Peyer's patch (tissue), 4 donors: ENCODE measurements at regions not wholly inside any gene's neighbourhood (a gene's known extent, or its start where the extent isn't known, plus 50 kb on each side); places are given as distances from the start of the nearest gene placed in this dataset.

Source experiments
- DNase-seq, 3 donors: peaks; one replicate each; pipeline ENCODE4 v3.0.0-alpha.2; 2017 to 2019
- H3K27ac ChIP-seq, 4 donors: fragments of 200-600 bp; sonication (generic); one replicate each; pipeline ENCODE4 v1.5.1; 2016 to 2019
- H3K27me3 ChIP-seq, 2 donors: fragments of 200-600 bp; sonication (generic); one replicate each; pipeline ENCODE4 v1.5.1; 2019
- H3K36me3 ChIP-seq, 3 donors: fragments of 200-600 bp; sonication (generic); one replicate each; pipeline ENCODE4 v1.5.1; 2016 to 2019
- H3K4me1 ChIP-seq, 4 donors: fragments of 200-600 bp; sonication (generic); one replicate each; pipeline ENCODE4 v1.5.1; 2016 to 2019
- H3K4me3 ChIP-seq, 4 donors: fragments of 200-600 bp; sonication (generic); 1 replicate in 3 of 4; 2 replicates in 1 of 4; pipeline ENCODE4 v1.5.1; 2016 to 2019; ENCODE audit warnings: mild to moderate bottlenecking in 1 of 4
- H3K9me3 ChIP-seq, 4 donors: fragments of 200-600 bp; sonication (generic); one replicate each; pipeline ENCODE4 v1.5.1; 2016 to 2019; ENCODE audit warnings: mild to moderate bottlenecking in 1 of 4
- POLR2A ChIP-seq, 2 donors: fragments of 450-650 bp; IDR thresholded peaks; one replicate each; pipeline ENCODE4 v1.5.1; 2017; ENCODE audit warnings: antibody characterized with exemption in 2 of 2, mild to moderate bottlenecking in 2 of 2, moderate library complexity in 2 of 2
- TF ChIP-seq, protein P1 (sequence below), 6 experiments: fragments of 450-650 bp in 4 of 6; fragments of 200-600 bp in 2 of 6; sonication (generic) in 1 of 6; IDR thresholded peaks; one replicate each; pipeline ENCODE4 v1.5.1; 2017 to 2019; ENCODE audit warnings: antibody characterized with exemption in 6 of 6, mild to moderate bottlenecking in 3 of 6, moderate library complexity in 1 of 6

DNA sequence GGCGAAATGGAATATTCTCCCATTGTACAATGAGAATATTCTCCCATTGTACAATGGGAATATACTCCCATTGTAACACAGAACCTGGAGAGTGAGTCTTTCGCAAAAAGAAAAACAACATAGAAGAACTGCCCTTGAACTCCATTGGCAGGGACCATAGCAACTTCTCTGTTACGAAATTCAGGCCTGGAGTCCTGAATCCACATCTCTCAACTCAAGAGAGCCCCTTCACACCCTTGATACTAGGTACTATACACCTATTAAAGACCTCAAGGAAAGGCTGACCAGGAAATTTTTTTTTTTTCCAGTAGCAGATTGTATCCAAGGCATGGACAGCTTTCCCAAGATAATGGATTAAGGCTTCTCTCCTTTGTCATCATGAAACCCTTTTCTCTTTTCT is 1687.0 kb downstream of the GRIK2 start:
- DNase-seq: no peak
- Histone ChIP-seq H3K36me3 (no peaks in the 10 kb centered on the region), H3K27me3 (no peaks in the 10 kb centered on the region), H3K27ac (no peak overlapping the region), H3K4me3 (no peak overlapping the region), H3K4me1 (no peaks in the 10 kb centered on the region), H3K9me3 (no peaks in the 10 kb centered on the region)
- TF ChIP-seq, protein P1, sequence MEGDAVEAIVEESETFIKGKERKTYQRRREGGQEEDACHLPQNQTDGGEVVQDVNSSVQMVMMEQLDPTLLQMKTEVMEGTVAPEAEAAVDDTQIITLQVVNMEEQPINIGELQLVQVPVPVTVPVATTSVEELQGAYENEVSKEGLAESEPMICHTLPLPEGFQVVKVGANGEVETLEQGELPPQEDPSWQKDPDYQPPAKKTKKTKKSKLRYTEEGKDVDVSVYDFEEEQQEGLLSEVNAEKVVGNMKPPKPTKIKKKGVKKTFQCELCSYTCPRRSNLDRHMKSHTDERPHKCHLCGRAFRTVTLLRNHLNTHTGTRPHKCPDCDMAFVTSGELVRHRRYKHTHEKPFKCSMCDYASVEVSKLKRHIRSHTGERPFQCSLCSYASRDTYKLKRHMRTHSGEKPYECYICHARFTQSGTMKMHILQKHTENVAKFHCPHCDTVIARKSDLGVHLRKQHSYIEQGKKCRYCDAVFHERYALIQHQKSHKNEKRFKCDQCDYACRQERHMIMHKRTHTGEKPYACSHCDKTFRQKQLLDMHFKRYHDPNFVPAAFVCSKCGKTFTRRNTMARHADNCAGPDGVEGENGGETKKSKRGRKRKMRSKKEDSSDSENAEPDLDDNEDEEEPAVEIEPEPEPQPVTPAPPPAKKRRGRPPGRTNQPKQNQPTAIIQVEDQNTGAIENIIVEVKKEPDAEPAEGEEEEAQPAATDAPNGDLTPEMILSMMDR (IDR thresholded peaks at IDR 0.05): no peak
- TF ChIP-seq POLR2A (IDR thresholded peaks at IDR 0.05): no peak

DNA sequence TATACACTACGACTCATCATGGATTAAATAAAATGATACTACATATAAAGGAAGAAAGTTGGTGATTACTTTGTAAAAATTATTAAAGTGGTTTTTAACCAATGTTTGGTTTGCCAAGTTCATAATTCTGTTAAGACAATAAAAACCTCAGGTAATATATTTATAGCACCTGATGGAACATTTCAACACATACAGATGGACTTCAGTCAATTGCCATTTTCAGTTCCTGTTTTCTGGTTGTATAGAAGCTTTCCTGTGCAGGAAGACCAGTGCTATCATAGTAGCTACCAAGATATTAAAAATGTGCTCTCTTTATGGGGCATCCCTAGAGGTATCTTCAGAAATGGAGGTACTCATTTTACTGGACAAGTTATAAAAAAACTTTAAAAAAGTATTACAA is 1686.4 kb downstream of the GRIK2 start:
- H3K4me1 ChIP-seq: no peaks in the 10 kb centered on the region
- no peak for DNase-seq
- no peak for TF ChIP-seq POLR2A (IDR thresholded peaks at IDR 0.05)
- TF ChIP-seq, protein P1 (IDR thresholded peaks at IDR 0.05): no peak
- H3K9me3 ChIP-seq: no peaks in the 10 kb centered on the region
- no peak overlapping the region for H3K27ac ChIP-seq
- no peak overlapping the region for H3K4me3 ChIP-seq
- no peaks in the 10 kb centered on the region for H3K27me3 ChIP-seq
- H3K36me3 ChIP-seq: no peaks in the 10 kb centered on the region

DNA sequence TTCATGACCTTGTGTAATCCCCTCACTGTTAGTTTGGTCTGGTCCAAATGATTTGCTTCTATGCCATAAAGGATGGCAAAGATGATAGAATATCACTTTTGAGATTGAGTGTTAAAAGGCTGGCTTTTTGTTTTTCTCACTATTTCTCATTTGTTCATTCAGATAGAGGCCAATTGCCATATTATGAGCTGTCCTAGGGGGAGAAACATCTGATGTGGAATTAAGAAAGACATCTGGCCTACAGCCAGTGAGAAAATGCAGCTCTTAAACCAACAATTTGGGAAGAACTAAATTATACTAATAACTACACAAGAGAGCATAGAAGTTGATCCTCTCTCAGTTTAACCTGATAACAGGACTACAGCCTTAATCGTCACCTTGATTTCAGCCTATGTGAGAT is 1668.6 kb downstream of the GRIK2 start:
- Histone ChIP-seq H3K4me1 (no peaks in the 10 kb centered on the region), H3K4me3 (no peak overlapping the region), H3K36me3 (no peaks in the 10 kb centered on the region), H3K27ac (no peak overlapping the region), H3K27me3 (no peaks in the 10 kb centered on the region), H3K9me3 (no peaks in the 10 kb centered on the region)
- TF ChIP-seq, protein P1 (IDR thresholded peaks at IDR 0.05): no peak
- TF ChIP-seq POLR2A (IDR thresholded peaks at IDR 0.05): no peak
- DNase-seq: no peak

DNA sequence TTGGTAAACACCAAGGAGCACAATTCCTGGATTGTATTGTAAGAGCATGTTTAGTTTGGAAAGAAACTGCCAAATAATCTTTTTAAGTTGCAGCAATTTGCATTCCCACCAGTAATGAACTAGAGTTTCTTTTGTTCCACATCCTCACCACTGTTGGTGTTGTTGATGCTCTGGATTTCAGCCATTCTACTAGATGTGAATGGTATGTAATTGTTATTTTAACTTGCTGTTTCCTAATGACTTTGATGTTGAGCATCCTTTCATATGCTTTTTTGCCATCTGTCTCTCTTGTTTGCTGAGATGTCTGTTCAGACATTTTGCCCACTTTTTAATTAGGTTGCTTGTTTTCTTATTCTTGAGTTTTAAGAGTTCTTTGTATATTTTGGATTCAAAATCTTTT is 1654.1 kb downstream of the GRIK2 start:
- DNase-seq: no peak
- no peaks in the 10 kb centered on the region for H3K9me3 ChIP-seq
- H3K27me3 ChIP-seq: no peaks in the 10 kb centered on the region
- no peak for TF ChIP-seq POLR2A (IDR thresholded peaks at IDR 0.05)
- TF ChIP-seq, protein P1 (IDR thresholded peaks at IDR 0.05): no peak
- no peak overlapping the region for H3K27ac ChIP-seq
- no peaks in the 10 kb centered on the region for H3K4me1 ChIP-seq
- H3K4me3 ChIP-seq: no peak overlapping the region
- H3K36me3 ChIP-seq: no peaks in the 10 kb centered on the region

DNA sequence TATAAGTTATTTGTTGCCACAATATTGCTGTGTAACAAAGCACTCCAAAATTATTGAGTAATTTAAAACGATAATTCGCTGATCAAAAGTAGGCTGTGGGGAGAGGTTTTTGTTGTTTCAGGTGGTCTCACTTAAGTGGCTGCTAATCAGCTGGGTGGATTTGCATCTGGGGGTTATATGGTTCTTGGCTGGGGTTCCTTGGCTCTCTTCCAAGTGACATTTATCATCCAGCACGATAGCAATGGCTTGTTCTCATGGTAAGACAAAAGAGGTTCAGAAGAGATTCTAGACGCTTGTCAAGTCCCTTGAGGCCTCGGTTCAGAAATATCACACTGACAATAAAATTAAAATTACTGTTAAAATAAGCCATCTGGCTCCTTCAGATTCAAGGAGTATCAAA is 1648.8 kb downstream of the GRIK2 start:
- Histone ChIP-seq H3K27me3 (no peaks in the 10 kb centered on the region), H3K27ac (no peak overlapping the region), H3K36me3 (no peaks in the 10 kb centered on the region), H3K4me1 (no peaks in the 10 kb centered on the region), H3K9me3 (no peaks in the 10 kb centered on the region), H3K4me3 (no peak overlapping the region)
- no peak for TF ChIP-seq POLR2A (IDR thresholded peaks at IDR 0.05)
- TF ChIP-seq, protein P1 (IDR thresholded peaks at IDR 0.05): no peak
- DNase-seq: no peak

DNA sequence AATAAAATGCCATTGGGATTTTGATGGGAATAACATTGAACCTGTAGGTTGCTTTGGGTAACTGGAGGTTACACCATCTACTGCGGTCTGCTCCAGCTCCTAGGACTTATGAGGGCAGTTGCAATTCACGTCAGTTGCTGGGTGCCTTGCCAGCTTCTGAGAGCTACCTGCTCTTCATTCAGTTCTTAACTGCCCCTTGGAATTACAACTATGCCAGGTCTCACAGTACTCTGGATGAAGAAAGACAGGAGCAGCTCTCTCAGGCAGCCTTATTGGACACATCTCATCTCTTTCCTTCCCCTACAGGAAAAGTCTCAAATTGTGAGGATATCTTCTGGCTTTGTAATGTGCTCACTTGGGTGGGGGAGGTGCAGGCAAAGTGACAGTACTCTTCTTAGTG is 1643.3 kb downstream of the GRIK2 start:
- Histone ChIP-seq H3K27me3 (no peaks in the 10 kb centered on the region), H3K9me3 (peaks cover 0 to 4% (median 0%) of the 10 kb centered on the region in 4 donors), H3K36me3 (no peaks in the 10 kb centered on the region), H3K27ac (no peak overlapping the region), H3K4me3 (no peak overlapping the region), H3K4me1 (no peaks in the 10 kb centered on the region)
- no peak for TF ChIP-seq POLR2A (IDR thresholded peaks at IDR 0.05)
- DNase-seq: no peak
